Liver (tissue), 8 donors: ENCODE measurements at regions not wholly inside any gene's neighbourhood (a gene's known extent, or its start where the extent isn't known, plus 50 kb on each side); places are given as distances from the start of the nearest gene placed in this dataset.
A peak's percentile ranks its signal among the peaks of the same experiment; 100 is the strongest.

Experiments used
- DNase-seq: peaks from one replicate; pipeline ENCODE4 v3.0.0-alpha.2; 2017; ENCODE audit warnings: low spot score
- H3K27ac ChIP-seq, 2 donors: one replicate each; pipeline ENCODE4 v1.7.0; 2013; ENCODE audit warnings: inconsistent platforms in 2 of 2, low read length in 2 of 2, control low read depth in 1 of 2, low read depth in 1 of 2, mild to moderate bottlenecking in 1 of 2
- H3K27me3 ChIP-seq, 4 donors: one replicate each; pipeline versions ENCODE4 v1.6.1 to v1.7.0; 2013; ENCODE audit warnings: low read length in 3 of 4, inconsistent platforms in 1 of 4, mild to moderate bottlenecking in 1 of 4, moderate library complexity in 1 of 4; ENCODE audit not compliant: control insufficient read depth in 4 of 4, insufficient read depth in 4 of 4
- H3K36me3 ChIP-seq, 4 donors: one replicate each; pipeline versions ENCODE4 v1.6.1 to v1.7.0; 2013; ENCODE audit warnings: low read length in 3 of 4, mild to moderate bottlenecking in 3 of 4, low read depth in 1 of 4, moderate library complexity in 1 of 4; ENCODE audit not compliant: control insufficient read depth in 4 of 4, insufficient read depth in 3 of 4
- H3K4me1 ChIP-seq, 4 donors: one replicate each; pipeline versions ENCODE4 v1.6.1 to v1.7.0; 2013; ENCODE audit warnings: low read length in 3 of 4, mild to moderate bottlenecking in 3 of 4, moderate library complexity in 1 of 4; ENCODE audit not compliant: control insufficient read depth in 4 of 4, insufficient read depth in 4 of 4
- H3K4me3 ChIP-seq, 3 donors: one replicate each; pipeline versions ENCODE4 v1.6.1 to v1.7.0; 2013; ENCODE audit warnings: low read length in 3 of 3, control low read depth in 1 of 3, low read depth in 1 of 3, mild to moderate bottlenecking in 1 of 3
- H3K9ac ChIP-seq, 2 donors: one replicate each; pipeline ENCODE4 v1.7.0; 2013; ENCODE audit warnings: low read length in 2 of 2, mild to moderate bottlenecking in 2 of 2, moderate library complexity in 2 of 2, control low read depth in 1 of 2, low read depth in 1 of 2
- H3K9me3 ChIP-seq, 4 donors: one replicate each; pipeline versions ENCODE4 v1.6.1 to v1.7.0; 2013; ENCODE audit warnings: low read length in 3 of 4; ENCODE audit not compliant: control insufficient read depth in 4 of 4
- ATF3 ChIP-seq: IDR thresholded peaks from 2 replicates; pipeline ENCODE4 v1.6.1; 2016; ENCODE audit warnings: antibody characterized with exemption
- CTCF ChIP-seq: fragments of 150-350 bp; IDR thresholded peaks from 2 replicates; pipeline ENCODE4 v1.5.1; 2017; ENCODE audit warnings: improper control_type of control experiment, low read depth, low read length; ENCODE audit not compliant: missing input control
- EGR1 ChIP-seq, 2 donors: IDR thresholded peaks; 2 replicates each; pipeline ENCODE4 v1.6.1; 2016 to 2018; ENCODE audit warnings: antibody characterized with exemption in 2 of 2, low read depth in 2 of 2
- FOXA1 ChIP-seq: IDR thresholded peaks from 2 replicates; pipeline ENCODE4 v1.6.1; 2016; ENCODE audit warnings: antibody characterized with exemption
- FOXA2 ChIP-seq: IDR thresholded peaks from 2 replicates; pipeline ENCODE4 v1.6.1; 2016; ENCODE audit warnings: antibody characterized with exemption
- GABPA ChIP-seq, 2 donors: IDR thresholded peaks in 1 of 2; conservative IDR thresholded peaks in 1 of 2; 2 replicates each; pipeline ENCODE4 v1.6.1; 2016; ENCODE audit warnings: antibody characterized with exemption in 2 of 2, mild to moderate bottlenecking in 1 of 2, moderate library complexity in 1 of 2
- HNF4A ChIP-seq, 2 donors: conservative IDR thresholded peaks; 2 replicates each; pipeline ENCODE4 v1.6.1; 2016; ENCODE audit warnings: antibody characterized with exemption in 2 of 2, mild to moderate bottlenecking in 2 of 2
- HNF4G ChIP-seq: IDR thresholded peaks from 2 replicates; pipeline ENCODE4 v1.6.1; 2016; ENCODE audit warnings: antibody characterized with exemption
- JUND ChIP-seq, 2 donors: IDR thresholded peaks; 2 replicates each; pipeline ENCODE4 v1.6.1; 2016; ENCODE audit warnings: antibody characterized with exemption in 2 of 2
- MAX ChIP-seq: IDR thresholded peaks from 2 replicates; pipeline ENCODE4 v1.6.1; 2016; ENCODE audit warnings: antibody characterized with exemption
- NR2F2 ChIP-seq: IDR thresholded peaks from 2 replicates; pipeline ENCODE4 v1.6.1; 2016; ENCODE audit warnings: antibody characterized with exemption
- REST ChIP-seq: IDR thresholded peaks from 2 replicates; pipeline ENCODE4 v1.6.1; 2016; ENCODE audit warnings: antibody characterized with exemption, mild to moderate bottlenecking
- RXRA ChIP-seq, 2 donors: IDR thresholded peaks; 2 replicates each; pipeline ENCODE4 v1.6.1; 2017 to 2018; ENCODE audit warnings: antibody characterized with exemption in 2 of 2, mild to moderate bottlenecking in 1 of 2
- SP1 ChIP-seq: IDR thresholded peaks from 2 replicates; pipeline ENCODE4 v1.6.1; 2018; ENCODE audit warnings: antibody characterized with exemption, mild to moderate bottlenecking
- TAF1 ChIP-seq: conservative IDR thresholded peaks from 2 replicates; pipeline ENCODE4 v1.6.1; 2016; ENCODE audit warnings: antibody characterized with exemption, mild to moderate bottlenecking
- YY1 ChIP-seq: IDR thresholded peaks from 2 replicates; pipeline ENCODE4 v1.6.1; 2016; ENCODE audit warnings: antibody characterized with exemption, mild to moderate bottlenecking
- ZBTB33 ChIP-seq: IDR thresholded peaks from 2 replicates; pipeline ENCODE4 v1.6.1; 2016; ENCODE audit warnings: antibody characterized with exemption
- WGBS: extraction: QIAGEN DNeasy Blood & Tissue Kit; methylation state at CpG from one replicate; pipeline ENCODE4 v1.1.7; 2013; 5-methylcytosine and 5-hydroxymethylcytosine counted together
- donor health status: healthy.
- donor health status: healthy.
- donor health status: healthy.
- donor health status: healthy.
- donor health status: healthy.

GRCh38 chr2:173854141-173854540 lies 111.0 kb downstream of the SP3 start:
- Histone ChIP-seq H3K27me3 (no peaks in the 10 kb centered on the region), H3K4me1 (peaks cover 0 to 4% (median 2%) of the 10 kb centered on the region in 4 donors), H3K9ac (no peak overlapping the region), H3K27ac (no peak overlapping the region), H3K36me3 (no peaks in the 10 kb centered on the region), H3K4me3 (no peak overlapping the region), H3K9me3 (no peaks in the 10 kb centered on the region)
- DNase-seq, result no peak
- 94% methylated on average over 6 of the region's 6 CpGs for WGBS
- TF ChIP-seq ZBTB33 (no peak), RXRA (IDR thresholded peaks at IDR 0.05) (no peak), HNF4A (conservative IDR thresholded peaks at IDR 0.05) (no peak), SP1 (no peak), CTCF (no peak), GABPA (IDR thresholded peaks at IDR 0.05 in 1 of 2, conservative IDR thresholded peaks at IDR 0.05 in 1 of 2) (no peak), REST (no peak), ATF3 (no peak), JUND (IDR thresholded peaks at IDR 0.05) (no peak), YY1 (no peak), NR2F2 (no peak), HNF4G (no peak), TAF1 (no peak), EGR1 (IDR thresholded peaks at IDR 0.05; ENCODE audit: low read depth in 2 of 2) (no peak), FOXA1 (no peak), FOXA2 (no peak), MAX (no peak)

- Histone ChIP-seq H3K27ac (no peak overlapping the region), H3K4me1 (peaks cover 0 to 4% (median 2%) of the 10 kb centered on the region in 4 donors), H3K4me3 (no peak overlapping the region), H3K9ac (no peak overlapping the region), H3K36me3 (no peaks in the 10 kb centered on the region), H3K9me3 (no peaks in the 10 kb centered on the region), H3K27me3 (no peaks in the 10 kb centered on the region)
- TF ChIP-seq YY1, result no peak
- peak in 1 of 2 donors; percentile 77 for TF ChIP-seq JUND (IDR thresholded peaks at IDR 0.05)
- WGBS, result 72% methylated on average over 5 of the region's 5 CpGs
- DNase-seq, result no peak
Observed at GRCh38 chr2:173854840-173855239, 110.3 kb downstream of the SP3 start.
